Endothelial cell of umbilical vein (primary cell): ENCODE measurements at regions not wholly inside any gene's neighbourhood (a gene's known extent, or its start where the extent isn't known, plus 50 kb on each side); places are given as distances from the start of the nearest gene placed in this dataset.

Experiments used
- EZH2 ChIP-seq: IDR thresholded peaks from 2 replicates; pipeline ENCODE4 v1.6.1; 2012; ENCODE audit warnings: borderline replicate concordance, low read depth, mild to moderate bottlenecking, moderate library complexity, low read length, inconsistent platforms; ENCODE audit not compliant: severe bottlenecking
- FOS ChIP-seq: IDR thresholded peaks from 2 replicates; pipeline ENCODE4 v1.6.1; 2011; ENCODE audit warnings: mild to moderate bottlenecking, low read length, moderate library complexity, borderline replicate concordance; ENCODE audit not compliant: insufficient read depth
- GATA2 ChIP-seq: IDR thresholded peaks from 2 replicates; pipeline ENCODE4 v1.7.0; 2011; ENCODE audit warnings: low read depth, mild to moderate bottlenecking, moderate library complexity, mixed read lengths, low read length; ENCODE audit not compliant: insufficient read length, insufficient read depth
- JUN ChIP-seq: IDR thresholded peaks from 2 replicates; pipeline ENCODE4 v1.6.1; 2011; ENCODE audit warnings: borderline replicate concordance, low read depth; ENCODE audit not compliant: insufficient read length, insufficient read depth
- MYC ChIP-seq: IDR thresholded peaks from one replicate; pipeline ENCODE4 v1.6.1; 2011; ENCODE audit warnings: mild to moderate bottlenecking, low read depth, low read length
- POLR2A ChIP-seq: IDR thresholded peaks from 2 replicates; pipeline ENCODE4 v1.6.1; 2012; ENCODE audit warnings: low read depth, mild to moderate bottlenecking, control low read depth, low read length
- POLR2AphosphoS5 ChIP-seq: IDR thresholded peaks from 2 replicates; pipeline ENCODE4 v1.6.1; 2012; ENCODE audit warnings: low read depth, mild to moderate bottlenecking, control low read depth, low read length, moderate library complexity; ENCODE audit not compliant: insufficient read depth
- TF ChIP-seq, protein P1 (sequence below), 2 donors: IDR thresholded peaks; 1 replicate in 1 of 2; 2 replicates in 1 of 2; pipeline ENCODE4 v1.5.1; 2011; ENCODE audit warnings: low read length in 2 of 2, mild to moderate bottlenecking in 2 of 2, moderate library complexity in 2 of 2, control low read depth in 1 of 2, inconsistent platforms in 1 of 2, low read depth in 1 of 2; ENCODE audit not compliant: insufficient read depth in 1 of 2; ENCODE audit errors: extremely low read depth in 1 of 2
- TF ChIP-seq, protein P2 (sequence below): IDR thresholded peaks from 2 replicates; pipeline ENCODE4 v1.6.1; 2011; ENCODE audit not compliant: insufficient read depth, insufficient read length

DNA sequence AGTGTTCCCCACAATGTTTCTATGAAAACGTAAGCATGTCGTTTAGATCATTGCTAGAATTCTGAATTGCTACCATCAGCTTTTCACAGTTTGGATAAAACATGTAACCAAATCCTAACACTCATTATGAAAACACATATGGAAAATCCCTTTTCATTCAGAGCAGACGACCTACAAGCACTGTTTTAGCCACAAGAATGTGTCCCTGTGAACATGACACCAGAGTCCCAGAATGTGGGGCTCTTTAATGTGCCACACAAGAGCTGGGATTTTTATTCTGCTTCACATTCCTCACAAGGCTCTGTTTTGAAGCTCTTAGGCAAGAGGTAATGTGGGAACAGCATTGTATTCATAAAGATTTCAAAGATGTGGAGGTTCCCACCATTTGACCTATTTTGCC lies 141.1 kb upstream of the CITED2 start:
- no peak for TF ChIP-seq POLR2AphosphoS5
- TF ChIP-seq, protein P1, sequence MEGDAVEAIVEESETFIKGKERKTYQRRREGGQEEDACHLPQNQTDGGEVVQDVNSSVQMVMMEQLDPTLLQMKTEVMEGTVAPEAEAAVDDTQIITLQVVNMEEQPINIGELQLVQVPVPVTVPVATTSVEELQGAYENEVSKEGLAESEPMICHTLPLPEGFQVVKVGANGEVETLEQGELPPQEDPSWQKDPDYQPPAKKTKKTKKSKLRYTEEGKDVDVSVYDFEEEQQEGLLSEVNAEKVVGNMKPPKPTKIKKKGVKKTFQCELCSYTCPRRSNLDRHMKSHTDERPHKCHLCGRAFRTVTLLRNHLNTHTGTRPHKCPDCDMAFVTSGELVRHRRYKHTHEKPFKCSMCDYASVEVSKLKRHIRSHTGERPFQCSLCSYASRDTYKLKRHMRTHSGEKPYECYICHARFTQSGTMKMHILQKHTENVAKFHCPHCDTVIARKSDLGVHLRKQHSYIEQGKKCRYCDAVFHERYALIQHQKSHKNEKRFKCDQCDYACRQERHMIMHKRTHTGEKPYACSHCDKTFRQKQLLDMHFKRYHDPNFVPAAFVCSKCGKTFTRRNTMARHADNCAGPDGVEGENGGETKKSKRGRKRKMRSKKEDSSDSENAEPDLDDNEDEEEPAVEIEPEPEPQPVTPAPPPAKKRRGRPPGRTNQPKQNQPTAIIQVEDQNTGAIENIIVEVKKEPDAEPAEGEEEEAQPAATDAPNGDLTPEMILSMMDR (IDR thresholded peaks at IDR 0.05; ENCODE audit: extremely low read depth in 1 of 2, insufficient read depth in 1 of 2, low read depth in 1 of 2, low read length in 2 of 2), result no peak
- TF ChIP-seq, protein P2, sequence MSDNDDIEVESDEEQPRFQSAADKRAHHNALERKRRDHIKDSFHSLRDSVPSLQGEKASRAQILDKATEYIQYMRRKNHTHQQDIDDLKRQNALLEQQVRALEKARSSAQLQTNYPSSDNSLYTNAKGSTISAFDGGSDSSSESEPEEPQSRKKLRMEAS, result no peak
- no peak for TF ChIP-seq MYC
- TF ChIP-seq POLR2A, result no peak
- no peak for TF ChIP-seq EZH2
- no peak for TF ChIP-seq GATA2
- no peak for TF ChIP-seq FOS
- TF ChIP-seq JUN, result no peak
